DMS53 treated with DMSO at 0.1 percent for 48 hours (cell line): ENCODE measurements at regions not wholly inside any gene's neighbourhood (a gene's known extent, or its start where the extent isn't known, plus 50 kb on each side); places are given as distances from the start of the nearest gene placed in this dataset.
A peak's percentile ranks its signal among the peaks of the same experiment; 100 is the strongest.
"Not testable (repeated sequence)": the region's sequence is repeated elsewhere in the genome, so short reads cannot be mapped to it uniquely, and the experiment has no call there.

Experiments used
- DNase-seq: peaks from one replicate; lab custom pipeline; 2025; ENCODE audit not compliant: unreplicated experiment; lab: John Stamatoyannopoulos, UW

GRCh38 chr7:65254061-65254460, 119.6 kb upstream of the ZNF92 start:
- no peak for DNase-seq

- DNase-seq: peak; percentile 61
These were observed 121.6 kb upstream of the ZNF92 start for GRCh38 chr7:65251851-65252620.

DNA sequence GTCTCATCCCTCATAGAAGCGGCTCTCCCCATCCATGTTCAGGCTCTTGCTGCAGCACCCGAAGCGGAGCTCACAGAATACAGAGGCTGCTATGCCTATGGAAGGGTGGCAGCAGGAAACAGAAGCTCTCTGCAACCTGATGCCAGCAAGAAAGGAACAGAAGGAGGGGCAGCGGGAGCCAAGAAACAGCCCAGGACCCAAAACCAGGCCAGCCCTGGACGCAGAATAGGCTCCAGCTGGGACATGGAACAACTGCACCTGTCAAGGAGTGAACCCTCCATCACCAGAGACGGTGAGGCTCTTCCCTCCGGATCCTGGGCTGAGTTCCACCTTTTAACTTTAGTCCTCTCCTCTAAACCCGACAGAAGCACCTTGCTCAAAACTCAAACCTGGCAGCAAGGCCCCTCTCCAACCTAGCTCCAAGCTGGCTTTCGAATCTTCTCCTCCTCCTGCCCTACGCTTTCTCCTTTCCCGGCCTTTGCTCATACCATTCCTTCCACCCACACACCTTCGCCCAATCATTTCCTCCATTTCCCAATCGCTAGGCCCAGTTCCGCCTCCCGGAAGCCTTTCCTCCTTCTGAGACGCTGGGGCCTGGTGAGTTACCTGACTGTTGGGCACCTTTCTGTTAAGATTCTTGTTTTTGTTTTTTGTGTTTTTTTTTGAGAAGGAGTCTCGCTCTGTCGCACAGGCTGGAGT, 122.8 kb upstream of the ZNF92 start:
- no peak for DNase-seq

- no peak for DNase-seq
These were observed 123.4 kb upstream of the ZNF92 start for GRCh38 chr7:65250216-65250615.

- no peak for DNase-seq
These were observed 126.2 kb upstream of the ZNF92 start for GRCh38 chr7:65247491-65247890.

- peak; percentile 65 for DNase-seq
These were observed 133.8 kb upstream of the ZNF92 start for GRCh38 chr7:65239707-65240352.

DNA sequence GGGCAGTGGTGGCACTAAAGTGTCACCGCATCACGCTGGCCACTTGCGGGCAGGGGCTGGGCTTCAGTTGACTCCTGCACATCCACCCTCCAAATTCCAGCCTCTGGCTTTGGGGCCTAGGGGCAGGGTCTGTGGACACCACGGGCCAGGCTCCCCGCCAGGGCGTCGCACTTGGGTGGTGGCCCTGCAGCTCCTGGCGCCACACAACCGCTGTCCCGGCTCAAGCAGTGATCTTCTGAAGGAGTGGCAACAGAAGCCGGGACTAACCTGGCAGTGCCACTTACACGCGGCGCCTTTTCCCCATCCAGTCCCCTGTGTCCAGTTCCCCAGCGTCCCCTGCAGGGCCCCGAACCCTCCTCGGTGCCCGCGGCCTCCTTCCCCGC, 134.3 kb upstream of the ZNF92 start:
- DNase-seq: no peak

DNA sequence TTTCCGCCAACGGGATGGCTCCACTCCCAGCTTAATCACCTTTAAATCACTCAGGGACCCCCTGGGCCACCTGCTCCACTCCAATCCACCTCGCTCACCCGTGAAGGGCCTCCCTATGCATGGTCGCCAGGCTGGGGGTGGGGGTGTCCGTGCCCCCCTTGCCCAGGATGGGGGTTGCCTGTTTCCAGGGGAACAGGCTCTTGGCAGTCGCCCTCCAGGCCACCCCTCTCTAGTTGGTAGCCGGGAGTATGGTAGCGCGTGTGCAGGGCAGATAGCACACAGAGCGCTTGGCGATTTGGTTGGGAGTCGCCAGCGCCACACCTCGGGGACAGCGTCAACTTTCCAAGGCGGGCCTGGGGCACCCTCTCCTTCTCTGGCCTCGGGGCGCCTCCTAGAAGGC, 134.9 kb upstream of the ZNF92 start:
- no peak for DNase-seq

GRCh38 chr7:65235586-65235985, 138.1 kb upstream of the ZNF92 start:
- DNase-seq: no peak

DNA sequence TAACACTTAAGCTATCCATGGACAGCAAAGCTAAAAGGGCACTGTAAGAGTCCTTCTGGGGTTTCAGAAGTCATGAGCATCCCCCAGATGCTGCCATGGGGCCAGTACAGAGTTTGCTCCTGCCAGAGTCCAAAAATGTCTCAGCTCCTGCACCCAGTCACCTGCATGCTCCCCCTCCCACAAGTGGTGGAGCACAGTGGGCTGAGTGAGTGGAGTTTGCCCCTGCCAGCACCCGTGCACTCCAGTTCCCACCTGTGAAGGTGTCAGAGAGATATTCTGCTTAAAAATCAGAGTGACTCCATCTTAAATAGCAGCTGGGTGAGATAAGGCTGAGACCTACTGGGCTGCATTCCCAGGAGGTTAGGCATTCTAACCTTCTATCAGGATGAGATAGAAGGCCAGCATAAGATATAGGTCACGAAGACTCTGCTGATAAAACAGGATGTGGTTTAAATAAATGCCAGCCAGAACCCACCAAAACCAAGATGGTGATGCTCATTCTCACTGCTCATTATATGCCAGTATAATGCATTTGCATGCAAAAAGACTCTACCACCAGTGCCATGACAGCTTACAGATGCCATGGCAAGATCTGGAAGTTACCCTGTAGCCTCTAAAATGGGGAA, 140.1 kb upstream of the ZNF92 start:
- no peak for DNase-seq

- DNase-seq: no peak
These were observed 143.4 kb upstream of the ZNF92 start for GRCh38 chr7:65230231-65230630.

GRCh38 chr7:65225422-65226006, 148.1 kb upstream of the ZNF92 start:
- no peak for DNase-seq

DNA sequence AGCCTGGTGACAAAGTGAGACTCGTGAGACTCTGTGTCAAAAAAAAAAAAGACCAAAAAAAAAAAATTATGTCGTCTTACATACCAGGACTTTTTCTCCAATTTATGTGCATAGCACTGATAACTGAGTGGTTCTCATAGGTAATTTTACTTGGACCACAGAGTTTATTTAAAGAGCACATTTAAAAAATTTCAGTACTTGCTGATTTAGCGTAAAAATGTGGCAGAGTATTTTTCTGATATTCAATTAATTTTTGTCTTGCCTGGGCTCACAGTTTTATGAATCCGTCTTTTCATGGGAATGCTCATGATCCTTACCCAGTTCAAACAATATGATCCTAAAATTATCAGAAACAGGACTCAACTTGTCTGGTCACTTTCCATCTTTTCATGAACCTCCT, 151.0 kb upstream of the ZNF92 start:
- DNase-seq: no peak

DNA sequence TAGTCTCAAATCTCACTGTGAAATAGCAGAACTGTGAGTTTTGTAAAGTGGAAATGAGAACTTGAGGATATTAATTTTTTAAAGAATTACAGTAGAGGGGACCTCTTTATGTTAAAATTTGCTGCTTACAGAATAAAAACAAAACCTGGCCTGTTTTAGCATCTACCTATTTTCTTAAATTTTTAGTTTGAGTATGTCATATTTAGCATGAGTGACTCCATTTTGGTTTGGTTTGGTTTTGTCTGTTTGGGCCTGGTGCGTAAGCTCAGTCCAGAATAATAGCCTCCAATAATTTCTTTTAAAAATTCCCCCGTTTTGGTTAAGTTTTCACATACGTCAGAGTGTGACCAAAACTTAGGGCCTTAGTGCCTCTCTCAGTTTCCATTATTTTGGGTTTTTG, 152.0 kb upstream of the ZNF92 start:
- no peak for DNase-seq

DNA sequence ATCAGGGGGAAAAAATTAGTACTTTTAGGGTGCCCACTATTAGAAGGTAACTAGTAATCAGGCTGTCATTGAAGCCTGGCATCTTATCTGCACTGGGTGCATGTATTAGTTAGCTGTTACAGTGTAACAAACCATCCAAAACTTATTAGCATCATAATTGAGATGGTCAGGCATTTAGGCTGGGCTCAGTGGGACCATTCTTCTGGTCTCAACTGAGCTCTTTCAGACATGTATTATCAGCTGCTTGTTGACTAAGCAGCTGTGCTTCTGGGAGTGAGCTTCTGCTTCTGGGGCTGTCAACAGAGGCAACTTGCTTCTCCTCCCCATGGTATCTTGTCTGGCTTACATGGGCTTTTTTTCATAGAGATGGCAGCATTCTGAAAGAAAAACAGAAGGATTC, 154.0 kb upstream of the ZNF92 start:
- DNase-seq: no peak

DNA sequence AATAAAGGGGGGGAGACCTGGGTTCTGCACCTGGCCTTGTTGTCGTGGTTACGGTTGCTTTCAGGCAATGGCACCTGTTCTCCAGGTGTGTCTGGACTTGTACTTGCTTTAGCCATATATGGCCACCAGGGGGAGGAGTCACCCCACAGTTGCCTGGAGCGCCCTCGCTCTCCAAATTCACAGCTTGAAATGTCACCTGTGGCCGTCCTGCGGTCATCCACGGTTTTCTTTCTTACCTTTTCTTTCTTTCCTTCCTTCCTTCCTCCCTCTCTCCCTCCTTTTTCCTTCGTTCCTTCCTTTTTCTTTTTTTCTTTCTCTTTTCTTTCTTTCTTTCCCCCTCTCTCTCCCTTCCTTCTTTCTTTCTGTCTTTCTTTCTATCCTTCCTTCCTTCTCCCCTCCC, 157.2 kb upstream of the ZNF92 start:
- DNase-seq: peak; percentile 96

DNA sequence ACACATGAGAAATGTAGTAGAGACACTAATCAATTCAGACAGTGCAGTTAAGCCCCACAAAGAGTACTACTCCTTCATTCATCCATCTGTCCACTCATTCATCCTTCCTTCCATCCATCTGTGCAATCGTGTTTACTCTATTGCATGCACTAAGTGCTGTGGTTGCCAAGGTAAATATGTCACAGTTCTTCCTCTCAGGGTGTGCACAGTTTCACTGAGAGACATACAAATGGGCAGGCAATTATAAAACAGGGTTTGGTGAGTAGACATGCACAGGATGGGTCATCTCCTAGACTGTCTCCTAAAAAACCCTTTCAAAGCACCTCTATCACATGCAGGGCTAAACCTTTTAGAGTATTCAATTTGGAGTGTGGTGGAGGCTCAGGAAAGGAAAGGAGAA, 160.4 kb upstream of the ZNF92 start:
- peak; percentile 48 for DNase-seq

- not testable (repeated sequence) for DNase-seq
These were observed 174.4 kb upstream of the ZNF92 start for GRCh38 chr7:65199221-65199620.

DNA sequence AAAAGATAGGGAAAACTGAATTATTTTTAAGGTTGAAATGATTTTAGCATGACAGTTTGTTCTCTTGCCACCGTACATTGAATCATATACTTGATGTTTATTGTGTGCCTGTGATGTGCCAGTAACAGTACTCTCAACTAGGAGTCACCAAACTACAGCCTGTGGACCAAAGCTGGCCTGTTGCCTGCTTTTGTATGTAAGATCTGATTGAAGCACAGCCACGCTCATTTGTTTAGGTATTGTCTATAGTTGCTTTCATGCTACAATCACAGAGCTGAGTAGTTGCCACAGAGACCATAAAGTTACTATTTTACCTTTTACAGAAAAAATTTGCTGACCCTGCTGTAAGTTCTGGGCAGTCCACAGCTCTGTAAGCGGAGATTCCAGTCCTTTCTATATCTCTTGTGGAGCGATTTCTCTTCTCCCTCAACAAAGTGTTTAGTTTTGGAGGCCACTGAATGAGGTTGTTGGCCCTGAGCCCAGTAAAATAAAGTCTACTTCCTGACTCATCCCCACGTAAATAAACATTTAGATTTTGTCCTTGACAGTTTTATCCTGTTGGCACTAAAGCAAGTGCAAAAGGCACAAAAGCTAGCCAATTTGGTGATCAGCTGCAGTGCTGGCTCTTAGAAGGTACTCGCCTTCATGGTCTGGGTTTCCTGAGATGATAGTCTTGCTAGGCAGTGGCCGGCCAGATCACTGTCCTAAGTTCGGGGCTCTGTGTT, 180.2 kb upstream of the ZNF92 start:
- DNase-seq: not testable (repeated sequence)

DNA sequence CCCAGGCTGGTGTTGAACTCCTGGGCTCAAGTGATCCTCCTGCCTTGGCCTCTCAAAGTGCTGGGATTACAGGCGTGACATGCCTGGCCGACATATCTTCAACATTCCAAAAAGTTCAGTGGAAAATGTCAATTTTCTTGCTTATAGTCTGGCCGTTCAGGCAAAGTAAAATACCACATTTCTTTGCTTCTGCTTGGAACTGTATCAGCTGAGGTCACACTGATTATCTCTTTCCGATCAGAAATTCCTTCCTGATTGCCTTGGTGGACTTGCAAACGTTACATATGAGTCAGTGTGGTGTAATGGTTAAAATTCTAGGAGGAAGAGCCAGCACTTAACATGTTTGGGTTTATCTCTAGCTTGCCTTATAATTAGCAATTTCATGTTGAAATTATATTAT, 170.6 kb upstream of the ERV3-1 start:
- not testable (repeated sequence) for DNase-seq

- DNase-seq: not testable (repeated sequence)
These were observed 143.6 kb upstream of the ERV3-1 start for GRCh38 chr7:65150105-65150504.
